ENCODE measurements at regions not wholly inside any gene's neighbourhood (a gene's known extent, or its start where the extent isn't known, plus 50 kb on each side); places are given as distances from the start of the nearest gene placed in this dataset.

GRCh38 chr5:82849885-82850284 is 227.3 kb downstream of the TMEM167A start:
- Mint-ChIP-seq H3K27me3 (no peaks in the 10 kb centered on the region), H3K4me3 (no peak overlapping the region), H3K36me3 (ENCODE audit: insufficient read depth) (peaks cover under 1% of the 10 kb centered on the region), H3K4me1 (no peaks in the 10 kb centered on the region), H3K27ac (ENCODE audit: low read depth) (no peak overlapping the region), H3K9me3 (no peaks in the 10 kb centered on the region)
- no peak for ATAC-seq (replicated peaks; ENCODE audit: extremely low read depth, poor library complexity, severe bottlenecking)
- DNase-seq (ENCODE audit: low spot score in 2 of 2) = no peak

- Mint-ChIP-seq H3K4me3 (no peak overlapping the region), H3K9me3 (no peaks in the 10 kb centered on the region), H3K36me3 (ENCODE audit: insufficient read depth) (peaks cover 2% of the 10 kb centered on the region), H3K4me1 (no peaks in the 10 kb centered on the region), H3K27ac (ENCODE audit: low read depth) (no peak overlapping the region), H3K27me3 (no peaks in the 10 kb centered on the region)
- DNase-seq (ENCODE audit: low spot score in 2 of 2) (no peak), ATAC-seq (replicated peaks; ENCODE audit: extremely low read depth, poor library complexity, severe bottlenecking) (no peak)
These were observed 229.6 kb downstream of the TMEM167A start for GRCh38 chr5:82847562-82847961.

- H3K9me3 Mint-ChIP-seq = peaks cover 9% of the 10 kb centered on the region
- H3K4me3 Mint-ChIP-seq = no peak overlapping the region
- H3K4me1 Mint-ChIP-seq = no peaks in the 10 kb centered on the region
- no peak overlapping the region for H3K27ac Mint-ChIP-seq (ENCODE audit: low read depth)
- H3K27me3 Mint-ChIP-seq = no peaks in the 10 kb centered on the region
- H3K36me3 Mint-ChIP-seq (ENCODE audit: insufficient read depth) = peaks cover 1% of the 10 kb centered on the region
- ATAC-seq (replicated peaks; ENCODE audit: extremely low read depth, poor library complexity, severe bottlenecking) (no peak), DNase-seq (ENCODE audit: low spot score in 2 of 2) (no peak)
These were observed 237.3 kb downstream of the TMEM167A start for GRCh38 chr5:82839881-82840280.

- Mint-ChIP-seq H3K27me3 (no peaks in the 10 kb centered on the region), H3K4me1 (no peaks in the 10 kb centered on the region), H3K36me3 (ENCODE audit: insufficient read depth) (peaks cover 2% of the 10 kb centered on the region), H3K4me3 (no peak overlapping the region), H3K9me3 (peaks cover 9% of the 10 kb centered on the region), H3K27ac (ENCODE audit: low read depth) (no peak overlapping the region)
- ATAC-seq (replicated peaks; ENCODE audit: extremely low read depth, poor library complexity, severe bottlenecking) (no peak), DNase-seq (ENCODE audit: low spot score in 2 of 2) (no peak)
These were observed 241.7 kb downstream of the TMEM167A start for GRCh38 chr5:82835488-82835887.

GRCh38 chr5:82834151-82834550 is 243.0 kb downstream of the TMEM167A start:
- no peak for ATAC-seq (replicated peaks; ENCODE audit: extremely low read depth, poor library complexity, severe bottlenecking)
- DNase-seq (ENCODE audit: low spot score in 2 of 2) = no peak
- no peak overlapping the region for H3K4me3 Mint-ChIP-seq
- no peak overlapping the region for H3K27ac Mint-ChIP-seq (ENCODE audit: low read depth)
- H3K4me1 Mint-ChIP-seq = no peaks in the 10 kb centered on the region
- H3K9me3 Mint-ChIP-seq = peaks cover 9% of the 10 kb centered on the region
- peaks cover 2% of the 10 kb centered on the region for H3K36me3 Mint-ChIP-seq (ENCODE audit: insufficient read depth)
- no peaks in the 10 kb centered on the region for H3K27me3 Mint-ChIP-seq

DNA sequence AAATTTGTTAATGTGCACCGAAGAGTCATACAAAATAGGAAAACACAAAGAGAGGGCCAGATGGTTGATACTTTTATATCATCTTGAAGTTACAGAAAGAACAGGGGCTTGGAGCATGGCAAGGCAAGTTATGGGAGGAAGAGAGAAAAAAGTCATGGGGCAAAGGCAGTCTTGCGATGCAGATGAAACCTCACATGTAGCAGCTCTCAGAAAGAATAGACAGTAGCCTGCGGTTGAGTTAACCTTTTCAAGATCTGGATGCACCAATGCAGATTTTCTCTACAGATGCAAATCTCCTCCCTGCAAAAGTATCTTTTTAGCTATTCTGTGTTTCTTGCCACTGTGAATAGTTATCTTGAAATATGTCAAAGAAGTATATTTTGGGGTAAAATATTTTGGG is 243.9 kb downstream of the TMEM167A start:
- Mint-ChIP-seq H3K9me3 (peaks cover 9% of the 10 kb centered on the region), H3K27ac (ENCODE audit: low read depth) (no peak overlapping the region), H3K4me1 (no peaks in the 10 kb centered on the region), H3K4me3 (no peak overlapping the region), H3K27me3 (no peaks in the 10 kb centered on the region), H3K36me3 (ENCODE audit: insufficient read depth) (peaks cover 2% of the 10 kb centered on the region)
- ATAC-seq (replicated peaks; ENCODE audit: extremely low read depth, poor library complexity, severe bottlenecking) (no peak), DNase-seq (ENCODE audit: low spot score in 2 of 2) (no peak)

DNA sequence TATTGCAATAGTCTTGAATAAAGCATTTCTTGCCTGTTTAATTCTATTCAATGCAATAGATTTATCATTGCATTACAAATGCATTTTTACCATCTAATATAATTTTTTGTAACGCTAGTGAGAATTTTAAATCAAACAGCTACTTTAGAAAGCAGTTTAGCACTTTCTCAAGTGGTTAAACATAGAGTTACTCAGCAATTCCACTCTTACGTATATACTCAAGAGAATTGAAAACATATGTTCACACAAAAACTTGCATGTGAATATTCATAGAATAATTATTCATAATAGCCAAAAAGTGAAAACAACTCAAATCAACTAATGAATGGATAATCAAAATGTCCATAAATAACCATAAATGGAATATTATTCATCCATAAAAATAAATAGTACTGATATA is 244.7 kb downstream of the TMEM167A start:
- Mint-ChIP-seq H3K27ac (ENCODE audit: low read depth) (no peak overlapping the region), H3K4me1 (no peaks in the 10 kb centered on the region), H3K36me3 (ENCODE audit: insufficient read depth) (peaks cover 2% of the 10 kb centered on the region), H3K27me3 (no peaks in the 10 kb centered on the region), H3K9me3 (peaks cover 9% of the 10 kb centered on the region), H3K4me3 (no peak overlapping the region)
- ATAC-seq (replicated peaks; ENCODE audit: extremely low read depth, poor library complexity, severe bottlenecking) (no peak), DNase-seq (ENCODE audit: low spot score in 2 of 2) (no peak)

GRCh38 chr5:82828211-82828610 is 249.0 kb downstream of the TMEM167A start:
- H3K4me1 Mint-ChIP-seq = no peaks in the 10 kb centered on the region
- DNase-seq (ENCODE audit: low spot score in 2 of 2) (no peak), ATAC-seq (replicated peaks; ENCODE audit: extremely low read depth, poor library complexity, severe bottlenecking) (no peak)
- peaks cover 2% of the 10 kb centered on the region for H3K36me3 Mint-ChIP-seq (ENCODE audit: insufficient read depth)
- no peak overlapping the region for H3K27ac Mint-ChIP-seq (ENCODE audit: low read depth)
- no peaks in the 10 kb centered on the region for H3K27me3 Mint-ChIP-seq
- H3K4me3 Mint-ChIP-seq = no peak overlapping the region
- no peaks in the 10 kb centered on the region for H3K9me3 Mint-ChIP-seq

- DNase-seq (ENCODE audit: low spot score in 2 of 2) (no peak), ATAC-seq (replicated peaks; ENCODE audit: extremely low read depth, poor library complexity, severe bottlenecking) (no peak)
- H3K36me3 Mint-ChIP-seq (ENCODE audit: insufficient read depth) = peaks cover 2% of the 10 kb centered on the region
- peaks cover 3% of the 10 kb centered on the region for H3K9me3 Mint-ChIP-seq
- no peak overlapping the region for H3K4me3 Mint-ChIP-seq
- no peak overlapping the region for H3K27ac Mint-ChIP-seq (ENCODE audit: low read depth)
- H3K4me1 Mint-ChIP-seq = no peaks in the 10 kb centered on the region
- no peaks in the 10 kb centered on the region for H3K27me3 Mint-ChIP-seq
These were observed 249.5 kb downstream of the TMEM167A start for GRCh38 chr5:82827651-82828050.

DNA sequence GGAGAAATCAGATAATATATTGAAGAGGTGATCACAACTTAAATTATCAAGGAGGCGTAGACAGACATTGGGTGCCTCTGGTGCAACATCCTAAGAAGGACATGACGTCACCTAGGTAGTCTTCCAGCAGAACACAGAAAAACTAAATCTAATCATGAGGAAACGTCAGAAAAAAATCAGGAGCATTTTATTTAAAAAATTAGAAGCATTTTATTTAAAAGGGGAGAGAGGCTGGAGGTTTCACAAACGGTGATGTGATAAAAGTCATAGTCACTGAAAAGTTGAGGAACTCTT is 254.6 kb downstream of the TMEM167A start:
- H3K9me3 Mint-ChIP-seq = peaks cover 6% of the 10 kb centered on the region
- no peak overlapping the region for H3K27ac Mint-ChIP-seq (ENCODE audit: low read depth)
- no peak overlapping the region for H3K4me3 Mint-ChIP-seq

DNA sequence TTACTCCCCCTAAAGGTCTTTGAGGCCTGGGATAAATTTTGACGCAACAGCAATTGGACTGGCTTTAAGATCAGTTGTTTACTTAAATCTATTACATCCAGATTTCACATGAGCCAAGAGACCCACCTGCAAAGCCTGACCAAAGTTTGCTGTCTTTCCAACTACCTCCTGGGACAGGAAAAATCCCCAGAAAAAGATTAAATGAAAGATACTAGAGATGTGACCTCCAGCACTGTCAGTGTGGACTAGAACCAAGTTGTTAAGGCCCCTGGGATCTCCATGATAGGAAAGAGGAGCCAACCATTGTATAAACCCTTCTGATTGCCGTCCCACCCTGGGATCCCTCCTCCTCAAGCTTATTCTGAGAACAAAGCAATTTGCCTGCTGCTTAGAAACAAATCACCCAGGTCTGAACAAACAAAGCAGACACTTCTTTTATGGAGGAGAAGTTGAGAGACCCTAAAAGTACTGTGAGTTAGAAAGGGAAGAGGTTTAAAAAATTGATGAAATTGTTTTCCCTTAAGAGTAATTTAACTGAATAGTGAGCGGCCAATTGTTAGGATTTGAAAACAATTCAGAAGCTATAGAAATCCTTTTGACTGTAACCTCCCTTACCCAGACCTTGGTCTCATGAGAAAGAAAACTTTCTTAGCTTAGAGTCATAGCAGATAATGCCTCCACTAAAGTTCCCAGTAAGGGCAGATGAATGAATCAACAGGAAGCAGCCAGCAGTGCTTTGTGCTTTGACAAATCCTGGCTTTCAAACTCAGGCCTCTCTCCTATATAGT is 255.2 kb downstream of the TMEM167A start:
- no peaks in the 10 kb centered on the region for H3K4me1 Mint-ChIP-seq
- no peaks in the 10 kb centered on the region for H3K36me3 Mint-ChIP-seq (ENCODE audit: insufficient read depth)
- H3K9me3 Mint-ChIP-seq = peaks cover 6% of the 10 kb centered on the region
- no peak overlapping the region for H3K4me3 Mint-ChIP-seq
- no peak overlapping the region for H3K27ac Mint-ChIP-seq (ENCODE audit: low read depth)
- no peak for ATAC-seq (replicated peaks; ENCODE audit: extremely low read depth, poor library complexity, severe bottlenecking)
- H3K27me3 Mint-ChIP-seq = peaks cover 12% of the 10 kb centered on the region
- no peak for DNase-seq (ENCODE audit: low spot score in 2 of 2)

More for the DNA sequence above, 254.6 kb downstream of the TMEM167A start:
- peaks cover 12% of the 10 kb centered on the region for H3K27me3 Mint-ChIP-seq
- no peak for ATAC-seq (replicated peaks; ENCODE audit: extremely low read depth, poor library complexity, severe bottlenecking)
- no peaks in the 10 kb centered on the region for H3K36me3 Mint-ChIP-seq (ENCODE audit: insufficient read depth)
- no peak for DNase-seq (ENCODE audit: low spot score in 2 of 2)
- no peaks in the 10 kb centered on the region for H3K4me1 Mint-ChIP-seq

- Mint-ChIP-seq H3K27me3 (peaks cover 12% of the 10 kb centered on the region), H3K4me3 (no peak overlapping the region), H3K4me1 (no peaks in the 10 kb centered on the region), H3K9me3 (peaks cover 6% of the 10 kb centered on the region), H3K36me3 (ENCODE audit: insufficient read depth) (no peaks in the 10 kb centered on the region), H3K27ac (ENCODE audit: low read depth) (no peak overlapping the region)
- DNase-seq (ENCODE audit: low spot score in 2 of 2) (no peak), ATAC-seq (replicated peaks; ENCODE audit: extremely low read depth, poor library complexity, severe bottlenecking) (no peak)
These were observed 256.0 kb downstream of the TMEM167A start for GRCh38 chr5:82820961-82821845.

DNA sequence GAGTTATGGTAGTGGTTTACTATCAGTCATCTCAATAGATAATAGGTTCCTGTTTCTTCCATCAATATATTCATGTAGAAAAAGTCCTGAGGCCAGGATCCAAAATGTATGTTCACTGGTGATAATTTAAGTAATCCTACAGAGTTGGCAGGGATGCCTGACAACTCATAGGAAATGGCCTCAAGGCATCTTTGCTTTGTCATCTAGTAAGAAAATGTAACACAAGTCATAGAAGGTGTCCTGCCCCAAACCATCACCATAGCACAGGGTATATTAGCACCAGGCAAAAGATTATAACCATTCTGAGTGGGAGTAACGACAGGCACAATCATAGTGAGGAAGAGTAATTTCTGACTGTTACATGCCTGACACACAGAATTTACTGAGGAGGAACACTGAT is 257.0 kb downstream of the TMEM167A start:
- Mint-ChIP-seq H3K9me3 (peaks cover 6% of the 10 kb centered on the region), H3K27me3 (peaks cover 12% of the 10 kb centered on the region), H3K4me3 (no peak overlapping the region), H3K36me3 (ENCODE audit: insufficient read depth) (no peaks in the 10 kb centered on the region), H3K27ac (ENCODE audit: low read depth) (no peak overlapping the region), H3K4me1 (no peaks in the 10 kb centered on the region)
- DNase-seq (ENCODE audit: low spot score in 2 of 2) (no peak), ATAC-seq (replicated peaks; ENCODE audit: extremely low read depth, poor library complexity, severe bottlenecking) (no peak)

Measured in central memory CD8-positive, alpha-beta T cell (primary cell).